NB4 (cell line): ENCODE measurements at regions not wholly inside any gene's neighbourhood (a gene's known extent, or its start where the extent isn't known, plus 50 kb on each side); places are given as distances from the start of the nearest gene placed in this dataset.

Experiments used
- DNase-seq: peaks from one replicate; pipeline ENCODE4 v3.0.0; 2010; ENCODE audit warnings: low read depth
- H3K4me3 ChIP-seq: one replicate; pipeline ENCODE4 v1.5.1; 2011; ENCODE audit warnings: mild to moderate bottlenecking, low read depth, low read length, moderate library complexity
- MAX ChIP-seq: IDR thresholded peaks from 2 replicates; pipeline ENCODE4 v1.6.1; 2011; ENCODE audit warnings: low read depth, low read length
- MYC ChIP-seq: IDR thresholded peaks from 2 replicates; pipeline ENCODE4 v1.6.1; 2011; ENCODE audit warnings: low read depth, low read length
- POLR2A ChIP-seq: IDR thresholded peaks from 2 replicates; pipeline ENCODE4 v1.6.1; 2011; ENCODE audit warnings: mild to moderate bottlenecking; ENCODE audit not compliant: insufficient read length; ENCODE audit errors: extremely low read depth
- TF ChIP-seq, protein P1 (sequence below): IDR thresholded peaks from one replicate; pipeline ENCODE4 v1.5.1; 2012; ENCODE audit warnings: low read depth, low read length

GRCh38 chr13:85019121-85019520 is 780.1 kb downstream of the SLITRK6 start:
- DNase-seq, result no peak
- H3K4me3 ChIP-seq, result no peak overlapping the region
- no peak for TF ChIP-seq MAX
- TF ChIP-seq MYC, result no peak

DNA sequence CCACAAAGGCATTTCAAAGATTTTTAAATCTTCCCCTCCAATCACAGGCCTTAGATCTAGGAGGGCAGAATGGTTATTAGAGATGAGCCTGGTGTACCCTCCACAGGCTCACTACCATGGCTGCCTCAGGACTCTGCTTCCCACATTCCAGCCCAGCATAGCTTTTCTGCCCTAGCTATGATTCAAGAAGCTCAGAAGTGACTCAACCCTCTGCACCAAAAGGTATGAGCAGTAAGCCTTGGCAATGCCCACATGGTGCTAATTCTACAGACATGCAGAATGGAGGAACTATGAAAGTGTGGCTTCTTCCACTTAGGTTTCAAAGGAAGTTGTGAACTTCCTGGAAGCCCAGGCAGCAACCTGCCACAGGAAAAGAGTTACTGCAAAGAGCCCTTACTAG is 786.2 kb downstream of the SLITRK6 start:
- no peak for TF ChIP-seq MYC
- TF ChIP-seq, protein P1, sequence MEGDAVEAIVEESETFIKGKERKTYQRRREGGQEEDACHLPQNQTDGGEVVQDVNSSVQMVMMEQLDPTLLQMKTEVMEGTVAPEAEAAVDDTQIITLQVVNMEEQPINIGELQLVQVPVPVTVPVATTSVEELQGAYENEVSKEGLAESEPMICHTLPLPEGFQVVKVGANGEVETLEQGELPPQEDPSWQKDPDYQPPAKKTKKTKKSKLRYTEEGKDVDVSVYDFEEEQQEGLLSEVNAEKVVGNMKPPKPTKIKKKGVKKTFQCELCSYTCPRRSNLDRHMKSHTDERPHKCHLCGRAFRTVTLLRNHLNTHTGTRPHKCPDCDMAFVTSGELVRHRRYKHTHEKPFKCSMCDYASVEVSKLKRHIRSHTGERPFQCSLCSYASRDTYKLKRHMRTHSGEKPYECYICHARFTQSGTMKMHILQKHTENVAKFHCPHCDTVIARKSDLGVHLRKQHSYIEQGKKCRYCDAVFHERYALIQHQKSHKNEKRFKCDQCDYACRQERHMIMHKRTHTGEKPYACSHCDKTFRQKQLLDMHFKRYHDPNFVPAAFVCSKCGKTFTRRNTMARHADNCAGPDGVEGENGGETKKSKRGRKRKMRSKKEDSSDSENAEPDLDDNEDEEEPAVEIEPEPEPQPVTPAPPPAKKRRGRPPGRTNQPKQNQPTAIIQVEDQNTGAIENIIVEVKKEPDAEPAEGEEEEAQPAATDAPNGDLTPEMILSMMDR, result no peak
- TF ChIP-seq POLR2A, result no peak
- TF ChIP-seq MAX, result no peak
- H3K4me3 ChIP-seq, result no peak overlapping the region
- no peak for DNase-seq

DNA sequence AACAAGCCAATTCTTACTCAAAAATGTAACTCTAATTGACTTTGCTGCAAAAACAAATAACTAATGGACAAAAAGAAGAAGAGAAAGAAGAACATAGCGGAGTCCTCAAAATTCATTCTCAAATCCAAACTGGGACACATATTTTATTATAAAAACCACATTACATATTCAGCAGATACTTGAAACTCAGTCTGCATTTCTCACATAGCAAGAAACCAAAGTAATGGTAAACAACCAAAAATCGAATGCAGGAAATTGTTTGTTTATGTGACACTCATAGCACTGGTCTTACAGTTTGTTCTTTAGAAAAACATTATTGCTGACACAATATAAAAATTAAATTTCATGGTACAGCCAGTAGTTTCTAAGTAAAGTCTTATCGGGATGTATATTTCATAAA is 789.8 kb downstream of the SLITRK6 start:
- no peak for DNase-seq

DNA sequence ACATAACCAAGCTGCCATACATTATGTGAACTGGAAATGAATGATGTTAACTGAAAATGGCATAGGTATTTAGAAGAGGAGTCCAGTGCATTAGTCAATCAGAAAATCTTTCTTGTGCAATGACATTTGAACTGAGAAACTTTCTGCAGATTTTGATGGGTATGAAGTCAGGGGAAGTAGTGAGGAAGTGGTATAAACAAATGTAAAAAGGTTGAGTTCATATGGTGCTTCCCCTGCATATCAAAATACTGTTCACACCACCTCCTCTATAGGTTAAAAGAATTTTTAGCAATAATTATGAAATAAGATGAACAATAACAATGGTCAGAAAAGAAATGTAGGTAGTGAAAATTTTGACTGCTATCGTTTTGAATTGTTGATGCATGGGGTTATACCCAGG is 800.0 kb downstream of the SLITRK6 start:
- DNase-seq, result no peak
- TF ChIP-seq MAX, result no peak
- TF ChIP-seq POLR2A, result no peak
- TF ChIP-seq, protein P1, result no peak
- no peak for TF ChIP-seq MYC
- H3K4me3 ChIP-seq, result no peak overlapping the region

More for the DNA sequence above, 789.8 kb downstream of the SLITRK6 start:
- TF ChIP-seq MAX, result no peak
- no peak overlapping the region for H3K4me3 ChIP-seq

DNA sequence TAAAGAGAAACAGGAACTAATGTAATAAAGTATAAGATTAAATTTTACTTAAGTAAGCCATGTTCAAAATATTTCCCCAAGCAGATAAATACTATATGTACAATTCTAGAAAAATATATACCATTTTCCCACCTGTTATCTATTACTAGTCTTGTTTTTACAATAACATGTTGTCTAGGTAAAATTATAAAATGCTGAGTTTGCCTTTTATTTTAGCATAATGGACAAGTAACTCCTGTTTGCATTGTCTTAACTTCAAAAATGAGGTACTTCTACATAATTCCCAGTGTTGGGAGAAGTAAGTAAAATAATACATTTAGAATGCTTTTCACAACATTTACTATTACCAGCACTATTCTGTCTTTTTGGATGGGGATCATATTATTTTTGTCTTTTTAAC is 800.5 kb downstream of the SLITRK6 start:
- no peak for DNase-seq
- no peak for TF ChIP-seq MAX
- no peak for TF ChIP-seq POLR2A
- TF ChIP-seq MYC, result no peak
- TF ChIP-seq, protein P1, result no peak
- no peak overlapping the region for H3K4me3 ChIP-seq

- no peak for DNase-seq
- no peak for TF ChIP-seq MYC
- TF ChIP-seq POLR2A, result no peak
- TF ChIP-seq, protein P1, result no peak
- TF ChIP-seq MAX, result no peak
- H3K4me3 ChIP-seq, result no peak overlapping the region
These were observed 801.4 kb downstream of the SLITRK6 start for GRCh38 chr13:84997858-84998257.

DNA sequence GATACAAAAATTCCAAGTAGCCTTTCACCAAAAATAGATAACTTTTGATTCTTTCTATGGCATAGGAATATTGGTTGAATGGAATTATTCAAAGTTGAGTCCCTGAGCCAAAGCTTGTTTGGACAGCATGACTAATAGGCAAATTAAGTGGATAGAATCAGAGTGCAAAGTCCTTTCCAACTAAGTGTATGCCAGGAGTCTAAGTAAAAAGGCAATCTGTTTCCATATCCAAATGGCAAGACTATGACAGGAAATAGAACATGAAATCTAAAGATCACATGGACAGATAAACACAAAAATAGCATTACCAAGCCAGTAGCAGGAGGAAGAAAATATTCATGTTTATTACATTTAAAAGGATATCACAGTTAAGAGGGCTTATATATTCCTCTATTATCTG is 804.6 kb downstream of the SLITRK6 start:
- no peak for DNase-seq
- no peak overlapping the region for H3K4me3 ChIP-seq
- TF ChIP-seq MYC (no peak), POLR2A (no peak), MAX (no peak)
- TF ChIP-seq, protein P1, result no peak
